MM.1S (cell line): ENCODE measurements at regions not wholly inside any gene's neighbourhood (a gene's known extent, or its start where the extent isn't known, plus 50 kb on each side); places are given as distances from the start of the nearest gene placed in this dataset.

ENCODE experiments used
- DNase-seq: peaks from one replicate; pipeline ENCODE4 v3.0.0-alpha.2; 2015
- H2AFZ ChIP-seq: fragments of 300-600 bp; sonication (generic); 2 replicates; pipeline ENCODE4 v1.6.0; 2016; ENCODE audit warnings: antibody characterized with exemption, low read length
- H3F3A ChIP-seq: fragments of 300-600 bp; sonication (generic); 2 replicates; pipeline ENCODE4 v1.6.1; 2016; ENCODE audit warnings: mild to moderate bottlenecking, antibody characterized with exemption, low read length, moderate library complexity, mixed read lengths; ENCODE audit not compliant: insufficient read depth
- H3K27ac ChIP-seq: fragments of 300-600 bp; sonication (generic); 2 replicates; pipeline ENCODE4 v1.5.1; 2016; ENCODE audit warnings: mild to moderate bottlenecking, low read length
- H3K27me3 ChIP-seq: fragments of 300-600 bp; sonication (generic); replicated peaks from 2 replicates; pipeline ENCODE4 v1.6.0; 2016; ENCODE audit warnings: low read length; ENCODE audit not compliant: insufficient read depth
- H3K36me3 ChIP-seq: fragments of 300-600 bp; sonication (generic); replicated peaks from 2 replicates; pipeline ENCODE4 v1.6.1; 2016; ENCODE audit warnings: mild to moderate bottlenecking, low read length, mixed read lengths; ENCODE audit not compliant: insufficient read depth
- H3K4me1 ChIP-seq: fragments of 300-600 bp; sonication (generic); 2 replicates; pipeline ENCODE4 v1.6.1; 2016; ENCODE audit warnings: low read length, mixed read lengths
- H3K4me2 ChIP-seq: fragments of 300-600 bp; sonication (generic); 2 replicates; pipeline ENCODE4 v1.6.0; 2016; ENCODE audit warnings: low read depth, low read length
- H3K4me3 ChIP-seq: fragments of 300-600 bp; sonication (generic); 2 replicates; pipeline ENCODE4 v1.5.1; 2016; ENCODE audit warnings: low read length, mixed read lengths
- H3K79me2 ChIP-seq: fragments of 300-600 bp; sonication (generic); 2 replicates; pipeline ENCODE4 v1.6.1; 2016; ENCODE audit warnings: mixed run types, low read length, mixed read lengths
- H3K9ac ChIP-seq: fragments of 300-600 bp; sonication (generic); 2 replicates; pipeline ENCODE4 v1.6.1; 2016; ENCODE audit warnings: low read length, mixed read lengths
- H3K9me2 ChIP-seq: fragments of 300-600 bp; sonication (generic); replicated peaks from 2 replicates; pipeline ENCODE4 v1.6.1; 2016; ENCODE audit warnings: mild to moderate bottlenecking, low read length, mixed read lengths; ENCODE audit not compliant: insufficient read depth
- H3K9me3 ChIP-seq: fragments of 300-600 bp; sonication (generic); replicated peaks from 2 replicates; pipeline ENCODE4 v1.6.1; 2016; ENCODE audit warnings: mild to moderate bottlenecking, low read length, mixed read lengths; ENCODE audit not compliant: insufficient read depth
- H4K20me1 ChIP-seq: fragments of 300-600 bp; sonication (generic); 2 replicates; pipeline ENCODE4 v1.6.1; 2016; ENCODE audit warnings: mild to moderate bottlenecking, low read length, moderate library complexity, mixed read lengths; ENCODE audit not compliant: insufficient read depth
- EZH2 ChIP-seq: fragments of 300-600 bp; sonication (generic); optimal IDR thresholded peaks from 2 replicates; pipeline ENCODE3; 2017; ENCODE audit warnings: low read depth, mild to moderate bottlenecking, antibody characterized with exemption, low read length, mixed read lengths
- EZH2phosphoT487 ChIP-seq: fragments of 300-600 bp; sonication (generic); IDR thresholded peaks from 2 replicates; pipeline ENCODE4 v1.6.1; 2018; ENCODE audit warnings: antibody characterized with exemption, low read length
- TF ChIP-seq, protein P1 (sequence below): fragments of 300-600 bp; sonication (generic); IDR thresholded peaks from 2 replicates; pipeline ENCODE4 v1.5.1; 2016; ENCODE audit warnings: antibody characterized with exemption, low read length, mixed read lengths

DNA sequence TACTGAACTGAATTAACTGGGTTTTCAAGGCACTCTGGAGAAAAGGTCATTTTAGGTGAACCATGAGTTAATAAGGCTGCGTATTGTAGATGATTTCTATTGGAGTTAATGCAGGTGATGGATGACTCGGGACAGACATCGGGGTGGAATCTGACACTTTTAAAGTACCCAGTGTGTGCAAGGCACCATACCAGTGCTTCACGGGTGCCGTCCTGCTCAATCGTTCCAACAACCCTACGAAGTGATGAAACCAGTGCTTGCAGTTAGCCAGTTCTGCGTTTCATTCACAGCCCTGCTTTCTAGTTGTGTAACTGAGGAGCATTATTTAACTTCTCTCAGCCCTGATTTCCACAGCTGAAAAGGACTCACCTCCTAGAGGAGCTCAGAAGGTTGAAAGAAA lies 216.5 kb downstream of the BARX2 start:
- Histone ChIP-seq H3K9me2 (no peaks in the 10 kb centered on the region), H3K9ac (no peak overlapping the region), H4K20me1 (no peaks in the 10 kb centered on the region), H3K4me1 (no peaks in the 10 kb centered on the region), H3K27me3 (no peaks in the 10 kb centered on the region), H3K79me2 (no peaks in the 10 kb centered on the region), H3K36me3 (no peaks in the 10 kb centered on the region), H3K27ac (no peak overlapping the region), H3K9me3 (no peaks in the 10 kb centered on the region), H2AFZ (no peak overlapping the region), H3F3A (no peaks in the 10 kb centered on the region), H3K4me3 (no peak overlapping the region), H3K4me2 (no peak overlapping the region)
- no peak for DNase-seq
- no peak for TF ChIP-seq EZH2phosphoT487
- TF ChIP-seq, protein P1, sequence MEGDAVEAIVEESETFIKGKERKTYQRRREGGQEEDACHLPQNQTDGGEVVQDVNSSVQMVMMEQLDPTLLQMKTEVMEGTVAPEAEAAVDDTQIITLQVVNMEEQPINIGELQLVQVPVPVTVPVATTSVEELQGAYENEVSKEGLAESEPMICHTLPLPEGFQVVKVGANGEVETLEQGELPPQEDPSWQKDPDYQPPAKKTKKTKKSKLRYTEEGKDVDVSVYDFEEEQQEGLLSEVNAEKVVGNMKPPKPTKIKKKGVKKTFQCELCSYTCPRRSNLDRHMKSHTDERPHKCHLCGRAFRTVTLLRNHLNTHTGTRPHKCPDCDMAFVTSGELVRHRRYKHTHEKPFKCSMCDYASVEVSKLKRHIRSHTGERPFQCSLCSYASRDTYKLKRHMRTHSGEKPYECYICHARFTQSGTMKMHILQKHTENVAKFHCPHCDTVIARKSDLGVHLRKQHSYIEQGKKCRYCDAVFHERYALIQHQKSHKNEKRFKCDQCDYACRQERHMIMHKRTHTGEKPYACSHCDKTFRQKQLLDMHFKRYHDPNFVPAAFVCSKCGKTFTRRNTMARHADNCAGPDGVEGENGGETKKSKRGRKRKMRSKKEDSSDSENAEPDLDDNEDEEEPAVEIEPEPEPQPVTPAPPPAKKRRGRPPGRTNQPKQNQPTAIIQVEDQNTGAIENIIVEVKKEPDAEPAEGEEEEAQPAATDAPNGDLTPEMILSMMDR: no peak
- TF ChIP-seq EZH2: no peak

DNA sequence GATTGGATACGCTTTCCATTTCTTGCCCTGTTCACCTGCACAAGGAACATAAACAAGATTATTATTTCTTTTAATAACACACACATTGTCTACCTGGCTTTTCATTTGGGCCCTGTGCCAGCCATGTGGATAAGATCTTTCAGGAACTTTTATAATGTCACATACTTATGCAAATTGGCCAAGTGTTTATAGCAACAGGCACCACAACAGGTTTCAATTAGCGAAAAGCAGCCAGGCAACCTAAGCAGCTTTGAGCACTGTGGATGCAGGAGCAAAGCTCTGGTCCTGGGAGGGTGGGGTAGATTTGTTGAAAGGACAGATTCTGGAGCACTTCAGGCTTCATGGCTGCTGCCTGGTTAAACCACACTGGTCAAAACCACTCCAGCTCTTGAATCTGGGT lies 217.4 kb downstream of the BARX2 start:
- no peaks in the 10 kb centered on the region for H3K9me2 ChIP-seq
- no peaks in the 10 kb centered on the region for H3K4me1 ChIP-seq
- H3K9me3 ChIP-seq: no peaks in the 10 kb centered on the region
- H3K27ac ChIP-seq: no peak overlapping the region
- no peak overlapping the region for H3K9ac ChIP-seq
- no peak for DNase-seq
- H3K4me2 ChIP-seq: no peak overlapping the region
- H3F3A ChIP-seq: no peaks in the 10 kb centered on the region
- H3K79me2 ChIP-seq: no peaks in the 10 kb centered on the region
- no peaks in the 10 kb centered on the region for H3K36me3 ChIP-seq
- TF ChIP-seq, protein P1: no peak
- TF ChIP-seq EZH2phosphoT487 (no peak), EZH2 (no peak)
- no peak overlapping the region for H3K4me3 ChIP-seq
- no peaks in the 10 kb centered on the region for H4K20me1 ChIP-seq
- H3K27me3 ChIP-seq: no peaks in the 10 kb centered on the region
- H2AFZ ChIP-seq: no peak overlapping the region

DNA sequence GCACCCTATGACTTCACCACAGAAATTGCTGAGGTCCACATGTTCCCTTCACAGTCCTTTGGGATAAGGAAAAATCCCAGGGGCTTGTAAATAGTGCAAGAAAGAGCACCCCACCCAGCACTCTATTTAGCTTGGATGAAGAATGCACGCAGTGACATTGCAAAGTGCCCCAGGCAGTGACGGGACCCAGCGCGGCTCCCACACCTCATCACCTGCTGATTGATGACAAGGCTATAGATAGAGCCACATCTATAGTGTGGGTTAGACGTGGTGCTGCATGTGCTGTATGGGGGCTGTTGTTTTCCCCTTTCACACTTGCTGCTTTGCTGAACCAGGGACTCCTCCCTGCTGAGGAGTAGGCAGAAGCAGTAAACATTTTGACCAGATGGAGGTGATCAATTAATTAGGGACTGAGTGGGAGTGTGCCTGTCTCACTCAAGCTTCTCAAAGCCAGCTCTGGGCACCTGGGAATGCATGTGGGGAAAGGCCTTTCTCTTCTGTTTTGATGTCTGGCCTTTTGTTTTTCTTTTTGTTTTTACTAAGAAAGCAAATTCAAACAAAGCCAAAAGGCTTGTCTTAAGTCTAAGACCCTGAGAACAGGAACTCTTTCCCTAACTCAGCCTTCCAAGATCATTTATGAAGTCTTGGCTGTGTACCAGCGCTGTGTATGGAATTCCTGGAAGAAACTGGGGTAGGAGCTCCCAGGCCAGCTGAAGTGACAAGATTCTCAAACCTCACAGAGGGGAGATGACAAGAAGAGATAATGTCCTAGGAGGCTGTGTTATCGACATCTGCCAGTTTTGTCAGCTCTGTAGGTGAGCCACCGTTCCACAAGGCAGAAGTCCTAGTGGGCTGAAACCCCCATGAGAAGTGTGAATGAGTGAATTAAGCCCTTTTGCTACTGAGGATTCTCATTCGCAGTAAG lies 219.7 kb downstream of the BARX2 start:
- Histone ChIP-seq H4K20me1 (no peaks in the 10 kb centered on the region), H3K9me3 (no peaks in the 10 kb centered on the region), H3K4me2 (no peak overlapping the region), H3K36me3 (no peaks in the 10 kb centered on the region), H3K4me3 (no peak overlapping the region), H3F3A (no peaks in the 10 kb centered on the region), H2AFZ (no peak overlapping the region), H3K9ac (no peak overlapping the region), H3K9me2 (no peaks in the 10 kb centered on the region), H3K27me3 (no peaks in the 10 kb centered on the region), H3K79me2 (no peaks in the 10 kb centered on the region), H3K27ac (no peak overlapping the region), H3K4me1 (no peaks in the 10 kb centered on the region)
- no peak for DNase-seq
- TF ChIP-seq, protein P1: no peak
- no peak for TF ChIP-seq EZH2
- no peak for TF ChIP-seq EZH2phosphoT487
